DMS53 treated with DMSO at 0.1 percent for 48 hours (cell line): ENCODE measurements at regions not wholly inside any gene's neighbourhood (a gene's known extent, or its start where the extent isn't known, plus 50 kb on each side); places are given as distances from the start of the nearest gene placed in this dataset.

Experiments
- DNase-seq: peaks from one replicate; lab custom pipeline; 2025; ENCODE audit not compliant: unreplicated experiment; lab: John Stamatoyannopoulos, UW

DNA sequence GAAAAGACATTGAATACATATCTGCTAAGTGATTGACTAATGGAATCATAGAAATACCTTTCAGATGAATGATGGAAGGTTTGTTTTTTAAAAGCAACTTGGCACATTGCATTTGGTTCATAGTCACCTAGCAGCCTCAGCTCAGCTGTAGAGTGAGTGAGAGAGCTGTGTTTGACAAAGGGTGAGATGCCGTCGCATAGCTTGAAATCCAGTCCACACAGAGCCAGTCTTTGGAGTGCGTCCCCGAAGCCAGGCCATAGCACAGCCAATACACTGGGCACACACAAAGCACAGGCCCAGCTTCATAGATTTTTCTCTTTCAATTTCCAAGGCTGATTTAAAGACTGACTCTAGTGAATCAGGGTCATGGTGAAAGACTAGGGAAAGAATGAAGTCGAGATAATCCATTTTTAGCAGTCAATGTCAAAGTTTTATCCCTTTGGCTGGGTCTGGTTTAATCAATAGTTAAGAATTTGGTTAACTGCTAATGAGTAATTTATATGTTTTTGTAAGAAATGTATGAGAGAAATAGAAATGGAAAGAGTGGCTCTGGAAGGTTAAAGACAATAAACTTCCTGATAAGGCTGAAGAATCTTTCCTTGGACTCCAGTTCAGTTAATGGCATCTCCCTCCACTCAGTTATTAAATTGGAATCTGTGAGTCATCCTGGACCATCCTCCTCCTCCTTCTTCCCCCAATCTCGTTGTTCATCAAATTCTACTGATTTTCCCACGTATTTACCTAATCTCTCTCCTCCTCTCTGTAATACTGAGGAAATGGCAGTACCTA lies 101.2 kb upstream of the IRF2BP2 start:
- no peak for DNase-seq

DNA sequence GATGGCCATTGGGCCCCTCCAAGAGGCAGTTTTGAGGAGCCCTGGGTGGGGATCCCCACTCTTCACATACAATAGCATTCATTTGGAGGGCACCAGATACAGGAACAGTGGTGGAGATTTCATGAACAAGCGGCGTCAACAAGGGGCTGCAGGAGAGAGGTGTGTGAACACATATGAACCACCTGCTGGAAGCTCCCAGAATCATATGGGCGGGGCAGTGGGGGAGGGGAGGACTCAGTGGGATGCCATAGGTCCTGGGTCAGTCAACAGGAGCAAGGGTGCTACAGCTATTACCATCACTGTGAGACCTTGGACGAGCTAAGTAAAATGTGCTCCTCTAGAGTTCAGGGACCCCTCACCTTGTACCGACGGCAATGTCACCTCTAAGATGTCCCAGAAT lies 100.4 kb upstream of the IRF2BP2 start:
- DNase-seq: no peak

DNA sequence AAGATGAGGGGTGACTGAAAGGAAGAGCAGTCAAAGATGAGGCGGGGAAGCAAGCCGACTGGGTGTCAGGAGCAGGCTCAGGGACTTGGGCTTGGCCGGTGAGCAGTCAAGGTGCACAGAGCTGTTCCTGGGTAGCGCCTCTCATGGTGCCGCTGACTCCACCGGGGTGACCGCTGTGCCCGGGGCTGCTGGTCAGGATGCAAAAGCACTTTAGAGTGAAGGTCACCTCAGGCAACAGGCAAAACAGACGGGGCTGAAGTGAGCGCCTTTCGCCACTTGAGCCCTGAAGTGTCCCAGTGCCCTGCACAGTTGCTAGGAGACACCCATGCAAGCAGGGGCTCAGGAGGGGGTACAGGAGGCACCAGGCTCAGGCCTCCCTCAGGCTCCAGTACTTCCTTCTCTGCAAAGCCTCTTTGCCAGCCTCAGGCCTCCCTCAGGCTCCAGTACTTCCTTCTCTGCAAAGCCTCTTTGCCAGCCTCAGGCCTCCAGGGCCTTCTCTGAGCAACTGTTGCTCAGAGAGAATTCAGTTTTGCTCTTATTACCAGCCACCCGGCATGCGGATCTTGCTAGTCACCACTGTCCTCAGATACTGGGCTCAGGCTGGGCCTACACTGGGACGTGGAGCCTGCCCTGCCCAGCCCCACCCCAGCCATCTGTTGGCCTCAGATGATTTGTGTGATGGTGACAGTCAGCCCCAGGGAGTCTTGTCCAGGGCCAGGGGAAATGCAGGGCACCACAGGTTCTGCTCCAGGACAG lies 99.7 kb upstream of the IRF2BP2 start:
- DNase-seq: no peak

DNA sequence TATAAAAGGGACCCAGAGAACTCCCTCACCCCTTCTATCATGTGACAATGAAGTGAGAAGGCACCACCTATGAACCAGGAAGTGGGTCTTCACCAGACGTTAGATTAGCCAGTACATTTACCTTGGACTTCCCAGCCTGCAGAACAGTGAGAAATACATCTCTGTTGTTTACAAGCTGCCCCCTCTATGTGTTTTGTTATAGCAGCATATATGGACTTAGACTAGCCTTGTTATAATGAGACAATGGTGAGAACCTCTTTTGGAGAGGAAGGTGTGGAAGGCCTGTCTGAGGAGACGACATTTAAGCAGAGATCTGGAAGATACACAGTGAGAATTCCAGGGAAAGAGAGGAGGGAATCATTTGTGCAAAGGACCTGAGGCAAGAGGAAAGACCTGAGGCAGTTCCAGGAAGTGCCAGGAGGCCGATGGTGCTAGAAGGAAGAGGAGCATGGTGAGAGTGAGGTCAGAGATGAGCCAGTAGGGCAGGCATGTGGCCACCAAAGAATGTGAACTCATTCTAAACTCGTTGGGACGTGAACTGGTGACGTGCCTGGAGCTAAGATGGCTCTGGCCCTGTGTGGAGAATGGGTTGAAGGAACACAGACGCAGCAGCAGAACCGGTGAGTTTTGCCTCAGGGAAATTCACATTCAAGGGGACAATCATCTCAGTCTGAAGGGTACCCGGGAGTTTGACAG lies 98.9 kb upstream of the IRF2BP2 start:
- DNase-seq: no peak

DNA sequence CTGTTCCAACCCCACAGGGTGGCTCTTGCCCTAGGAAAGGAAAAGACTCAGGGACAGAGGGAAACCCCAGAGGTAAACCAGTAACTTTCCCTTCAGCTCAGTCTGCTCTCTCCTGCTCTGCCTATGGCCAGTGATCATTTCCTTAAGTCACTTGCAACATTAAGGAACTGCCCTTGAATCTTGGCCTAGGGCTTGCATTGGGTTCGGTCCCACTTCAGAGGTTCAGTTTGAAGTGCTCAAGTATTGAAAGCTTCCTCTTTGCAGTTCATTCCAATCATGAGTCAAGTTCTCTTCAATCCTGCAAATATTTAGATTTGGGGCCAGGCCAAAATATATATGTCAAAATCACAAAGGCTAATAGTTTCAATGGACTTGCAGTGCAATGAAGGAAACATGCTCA lies 97.7 kb upstream of the IRF2BP2 start:
- no peak for DNase-seq

DNA sequence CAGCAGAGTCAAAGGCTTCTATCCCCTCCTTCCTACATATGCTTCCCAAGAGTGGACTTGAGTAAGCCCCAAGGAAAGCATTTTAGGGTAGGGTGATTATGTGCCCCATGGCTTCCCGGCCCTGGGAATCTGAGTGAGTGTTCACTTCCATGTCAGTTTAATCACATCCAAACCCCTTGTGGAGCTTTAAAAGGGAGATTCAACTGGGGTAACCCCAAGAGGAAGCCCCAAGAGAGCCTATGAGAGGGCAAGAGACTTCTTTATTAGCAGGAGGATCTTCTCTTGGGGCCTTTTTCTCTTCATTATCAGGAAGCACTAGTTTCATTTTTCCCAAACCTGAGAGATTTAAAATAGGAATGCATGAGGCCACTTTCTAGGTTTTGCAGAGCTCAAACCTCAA lies 97.0 kb upstream of the IRF2BP2 start:
- DNase-seq: no peak

DNA sequence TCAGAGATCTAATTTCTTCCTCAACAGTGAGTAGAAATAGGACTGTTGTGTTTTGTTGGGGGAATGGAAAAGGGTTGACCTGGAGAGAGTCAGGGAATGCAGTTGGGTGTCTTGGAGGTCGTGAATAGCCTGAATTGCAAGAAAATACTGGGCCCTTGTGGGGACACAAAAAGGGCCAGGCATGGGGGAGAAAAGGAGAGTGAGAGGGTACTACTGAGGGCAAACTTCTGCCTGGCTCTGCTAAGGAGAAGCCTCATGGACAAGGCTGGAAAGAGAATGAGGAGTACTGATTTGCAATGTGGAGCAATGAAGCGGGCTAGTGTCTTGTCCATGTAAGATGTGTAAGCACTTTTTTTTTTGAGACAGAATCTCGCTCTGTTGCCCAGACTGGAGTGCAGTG lies 96.2 kb upstream of the IRF2BP2 start:
- DNase-seq: no peak

DNA sequence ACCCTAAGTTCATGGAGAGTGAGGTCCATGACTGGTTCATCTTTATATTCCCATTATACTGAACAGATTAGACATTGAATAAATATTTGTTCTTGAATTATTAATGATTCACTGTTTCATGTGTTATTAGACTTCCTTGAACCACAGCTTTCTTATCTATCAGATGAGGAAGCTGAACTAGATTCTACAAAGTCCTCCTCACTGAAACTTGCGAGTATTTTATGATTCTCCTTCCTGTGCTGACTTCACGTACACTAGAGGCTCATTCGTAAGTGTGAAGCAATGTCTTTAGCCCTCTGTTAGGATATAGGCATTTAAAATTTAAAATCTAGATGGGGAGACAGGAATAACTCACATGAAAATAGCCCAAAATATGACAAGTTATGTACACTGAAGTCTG lies 95.6 kb upstream of the IRF2BP2 start:
- no peak for DNase-seq

DNA sequence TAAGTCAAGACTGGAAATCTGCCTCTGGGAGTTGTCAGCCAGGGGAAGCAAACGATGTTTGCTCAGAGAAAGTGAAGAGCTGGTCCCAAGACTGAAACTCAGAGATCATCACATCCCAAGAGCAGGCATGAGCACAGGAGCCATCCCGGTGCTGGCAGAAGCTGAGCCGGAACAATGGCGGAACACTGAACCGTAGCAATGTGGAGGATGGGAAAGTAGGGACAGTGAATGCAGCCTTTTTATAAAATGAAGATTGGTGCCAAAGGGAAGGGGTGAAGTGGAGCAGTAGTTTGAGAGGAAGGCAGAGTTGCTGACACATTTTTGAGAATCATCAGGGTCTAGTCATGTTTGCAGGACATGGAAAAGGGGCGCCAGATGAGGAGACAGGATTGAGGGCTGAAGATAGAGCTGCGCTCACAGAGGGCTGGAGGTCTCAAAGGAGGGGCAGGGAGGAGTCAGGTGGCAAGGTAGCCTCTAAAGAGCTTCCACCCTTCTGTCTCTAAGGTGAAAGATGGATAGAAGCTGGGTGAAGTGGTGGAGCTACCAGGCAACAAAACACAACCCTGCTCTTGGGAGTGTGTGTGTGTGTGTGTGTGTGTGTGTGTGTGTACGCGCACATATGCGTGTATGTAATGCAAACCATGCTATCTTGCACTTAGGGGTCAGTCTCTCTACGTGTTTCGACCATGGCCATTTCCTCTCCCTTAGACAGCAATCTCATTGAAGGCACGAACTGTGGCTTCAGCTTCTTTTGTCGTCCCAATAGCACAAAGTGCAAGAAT lies 94.3 kb upstream of the IRF2BP2 start:
- no peak for DNase-seq

DNA sequence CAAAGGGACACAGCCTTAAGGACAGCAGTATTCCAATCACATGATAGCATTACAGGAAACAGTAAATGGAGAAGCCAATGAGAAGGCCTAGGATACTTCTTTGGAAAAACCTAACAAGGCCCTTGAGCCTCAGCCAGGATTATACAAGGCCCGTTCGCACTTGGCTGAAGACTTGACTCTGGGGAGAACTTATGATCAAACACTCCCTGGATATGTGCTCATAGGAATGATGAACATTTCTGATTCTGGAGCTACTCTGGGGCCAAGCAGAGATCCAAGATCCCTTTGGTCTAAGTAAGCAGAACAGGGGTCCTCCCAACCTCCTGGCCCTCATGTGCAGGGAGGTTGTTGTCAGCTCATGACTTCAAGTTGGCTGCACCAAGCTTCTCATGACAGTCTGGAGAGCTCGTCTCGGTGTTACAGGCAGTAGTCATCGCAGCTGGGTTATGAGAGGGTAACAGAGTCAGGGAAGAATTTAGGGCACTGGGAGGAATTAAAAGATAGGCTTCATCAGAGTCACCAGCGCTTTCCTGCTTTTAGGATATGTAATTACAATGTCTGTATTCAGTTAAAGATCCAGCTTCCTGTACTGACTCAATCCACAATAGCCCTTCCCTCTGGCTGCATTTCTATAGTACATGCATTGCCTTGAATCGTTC lies 92.5 kb upstream of the IRF2BP2 start:
- DNase-seq: no peak

DNA sequence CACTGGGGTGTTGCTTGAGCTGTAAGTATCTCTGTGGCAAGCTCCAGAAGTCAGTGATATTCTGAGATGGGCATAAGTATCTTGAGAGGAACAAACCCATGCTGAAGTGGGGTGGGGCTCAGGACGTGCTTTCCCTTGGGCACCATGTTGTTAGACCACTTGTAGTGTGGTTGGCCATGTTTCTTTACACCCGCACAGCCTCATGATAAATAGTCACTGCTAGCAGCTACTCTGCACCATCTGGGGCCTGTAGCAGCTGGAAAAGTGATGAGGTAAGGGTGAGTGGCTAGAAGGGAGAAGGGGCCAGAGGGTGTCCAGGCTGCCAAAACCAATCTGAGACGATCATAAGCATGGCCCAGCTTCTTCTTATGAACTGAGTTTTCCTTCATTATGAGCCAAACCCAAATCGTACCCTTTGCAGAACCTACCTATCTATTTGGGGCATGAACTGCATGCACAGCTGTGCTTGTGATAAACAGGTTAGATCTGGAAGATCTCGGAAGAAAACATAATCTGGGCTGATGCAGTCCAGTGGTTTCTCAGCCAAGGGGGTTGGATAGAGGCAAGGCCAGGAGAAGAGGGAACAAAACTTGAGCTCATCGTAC lies 91.9 kb upstream of the IRF2BP2 start:
- DNase-seq: no peak

DNA sequence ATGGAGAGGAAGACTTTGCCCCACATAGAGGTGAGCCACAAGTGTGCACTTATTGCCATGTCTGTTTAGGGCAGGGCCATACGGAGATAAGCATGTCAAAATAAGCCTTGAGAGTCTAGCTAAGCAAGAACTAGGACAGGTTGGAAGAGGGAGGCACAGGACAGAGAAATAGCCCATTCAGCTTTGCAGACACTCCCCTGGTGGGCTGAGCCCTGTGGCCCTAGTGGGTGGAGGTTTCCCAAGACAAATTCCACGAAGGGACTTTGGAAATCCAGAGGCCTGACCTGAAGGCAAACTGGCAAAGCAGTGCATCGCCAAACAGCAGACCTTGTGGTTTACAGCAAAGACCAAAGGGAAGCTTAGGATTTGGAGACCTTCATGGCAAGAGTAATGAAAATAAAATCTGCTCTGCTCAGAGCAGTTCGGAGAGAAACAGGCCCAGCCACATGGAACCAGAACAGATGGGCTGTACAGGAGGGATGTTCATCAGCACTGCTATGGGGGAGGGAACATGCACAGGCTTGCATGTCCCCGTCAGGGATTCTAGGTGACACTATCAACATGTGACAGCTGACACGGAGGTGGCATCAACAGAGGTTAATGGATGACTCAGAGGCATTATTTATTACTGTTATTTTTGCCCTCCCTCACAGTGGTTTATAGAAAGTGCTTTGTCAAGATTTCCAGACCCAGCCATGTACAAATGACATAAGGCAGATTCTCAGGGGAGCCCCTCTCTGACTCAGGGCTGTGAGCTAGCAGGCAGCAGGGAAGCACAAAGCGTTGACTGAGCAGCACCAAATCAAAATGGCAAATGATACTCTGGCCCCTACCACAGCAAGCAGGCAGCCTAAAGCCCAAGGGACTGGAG lies 90.1 kb upstream of the IRF2BP2 start:
- no peak for DNase-seq

DNA sequence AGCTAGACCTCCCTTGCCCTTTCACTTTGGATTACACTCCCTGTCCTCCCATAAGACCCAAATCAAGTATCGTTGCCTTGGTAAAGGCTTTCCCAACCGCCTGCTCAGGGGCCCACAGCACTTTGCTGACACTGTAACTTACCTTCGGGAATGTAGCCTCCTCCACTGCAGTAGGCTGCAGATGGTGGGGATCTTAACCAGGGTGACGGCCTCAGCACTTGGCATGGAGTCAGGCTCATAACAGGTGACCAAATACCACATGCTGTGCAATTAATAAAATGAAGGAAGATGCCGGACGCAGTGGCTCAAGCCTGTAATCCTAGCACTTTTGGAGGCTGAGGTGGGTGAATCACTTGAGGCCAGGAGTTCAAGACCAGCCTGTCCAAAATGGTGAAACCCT lies 88.7 kb upstream of the IRF2BP2 start:
- DNase-seq: no peak

DNA sequence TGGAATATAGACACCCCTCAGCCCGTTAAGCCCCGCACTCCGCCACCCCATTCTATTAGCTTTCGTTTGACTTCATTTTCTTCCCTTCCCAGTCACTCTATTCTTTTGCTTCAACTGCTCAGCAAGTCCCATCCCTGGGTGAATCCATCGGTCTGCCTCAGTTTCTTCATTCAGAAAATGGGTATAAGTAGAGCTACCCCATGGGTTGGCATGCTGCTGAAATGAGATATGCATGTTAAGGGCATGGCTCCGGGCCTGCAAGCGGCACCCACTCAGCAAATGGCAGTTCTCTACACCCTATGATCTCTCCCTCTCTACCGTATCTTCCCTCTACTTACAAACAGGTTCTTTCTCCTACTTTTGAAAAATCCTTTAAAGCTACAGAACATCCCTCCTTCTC lies 87.8 kb upstream of the IRF2BP2 start:
- DNase-seq: no peak

DNA sequence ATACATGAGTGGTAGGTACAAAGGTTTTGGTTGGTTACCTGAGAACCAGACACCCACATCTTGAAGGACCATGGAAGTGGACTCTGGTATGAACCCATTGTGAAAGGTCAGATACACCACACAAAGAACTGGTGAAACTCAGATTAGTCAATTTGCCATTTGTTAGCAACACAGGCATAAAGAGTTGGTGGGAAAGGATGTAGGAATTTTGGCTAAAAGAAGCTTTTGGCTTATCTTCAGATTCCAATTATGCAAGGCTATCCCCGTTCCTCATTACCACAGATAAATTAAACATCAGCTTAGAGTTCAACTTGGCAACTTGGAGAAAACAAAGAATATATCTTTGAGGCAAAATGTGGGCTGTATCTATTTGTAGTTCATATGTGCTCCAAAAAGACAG lies 87.0 kb upstream of the IRF2BP2 start:
- no peak for DNase-seq

DNA sequence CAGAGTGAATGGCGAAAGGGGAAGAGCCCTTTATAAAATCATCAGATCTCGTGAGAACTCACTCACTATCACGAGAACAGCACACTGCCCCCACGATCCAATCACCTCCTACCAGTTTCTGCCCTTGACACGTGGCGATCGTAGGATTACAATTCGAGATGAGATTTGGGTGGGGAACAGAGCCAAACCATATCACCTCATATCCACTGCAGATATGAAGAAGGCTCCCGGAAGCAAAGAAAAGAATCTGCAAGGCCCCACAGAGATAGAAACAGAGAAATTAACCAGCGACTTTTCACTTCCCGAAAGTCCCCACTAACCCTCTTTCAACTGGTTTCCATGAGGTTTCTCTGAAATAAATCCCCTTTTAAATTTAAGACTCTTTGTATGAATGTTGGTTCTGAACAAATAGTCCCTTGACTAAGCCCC lies 86.2 kb upstream of the IRF2BP2 start:
- DNase-seq: no peak

DNA sequence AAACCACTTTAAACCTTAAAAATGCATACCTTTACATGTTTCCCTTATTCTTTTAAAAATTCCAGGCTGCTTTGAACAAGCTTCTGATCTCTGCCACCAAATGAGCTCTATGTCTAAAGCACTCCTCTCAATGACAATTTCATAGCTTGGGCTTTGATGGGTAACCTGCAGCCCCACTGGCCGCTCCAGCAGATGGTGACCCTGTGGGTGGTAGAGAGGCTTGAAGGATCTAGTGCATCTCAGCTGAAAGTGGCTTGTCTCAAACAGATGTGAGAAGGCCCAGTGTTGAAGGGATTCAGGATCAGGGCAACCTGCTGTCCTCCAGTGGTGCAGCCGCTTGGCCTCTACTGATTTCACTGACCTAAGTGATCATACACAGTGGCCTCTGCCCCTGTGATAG lies 84.7 kb upstream of the IRF2BP2 start:
- no peak for DNase-seq

DNA sequence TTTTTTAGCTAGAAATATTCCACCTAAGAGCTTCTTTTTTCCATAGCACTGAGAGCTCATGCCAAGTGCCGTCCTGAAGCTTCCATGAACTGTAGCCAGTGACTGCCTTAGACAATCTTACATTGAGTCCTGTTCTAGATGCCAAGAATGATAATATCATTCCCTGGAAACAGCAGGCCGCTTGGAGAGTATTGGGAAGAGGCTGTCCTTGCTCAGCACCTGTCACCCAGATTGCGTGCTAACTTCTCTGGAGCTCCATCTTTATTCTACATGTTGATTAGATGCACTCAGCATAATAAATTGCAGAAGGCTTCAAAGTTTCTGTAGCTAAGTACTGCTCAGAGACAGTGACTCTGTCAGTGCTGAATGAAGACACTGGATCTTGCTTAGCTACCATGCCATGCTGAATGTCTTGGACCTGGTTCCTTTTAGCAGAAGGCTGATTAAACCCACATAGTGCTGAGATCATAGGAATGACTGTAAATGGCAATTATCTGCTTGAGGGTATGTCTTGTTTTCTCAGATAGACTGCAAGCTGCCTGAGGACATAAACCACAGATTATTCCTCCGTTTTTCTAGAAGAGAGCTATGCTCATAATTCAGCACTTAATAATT lies 83.1 kb upstream of the IRF2BP2 start:
- DNase-seq: no peak

DNA sequence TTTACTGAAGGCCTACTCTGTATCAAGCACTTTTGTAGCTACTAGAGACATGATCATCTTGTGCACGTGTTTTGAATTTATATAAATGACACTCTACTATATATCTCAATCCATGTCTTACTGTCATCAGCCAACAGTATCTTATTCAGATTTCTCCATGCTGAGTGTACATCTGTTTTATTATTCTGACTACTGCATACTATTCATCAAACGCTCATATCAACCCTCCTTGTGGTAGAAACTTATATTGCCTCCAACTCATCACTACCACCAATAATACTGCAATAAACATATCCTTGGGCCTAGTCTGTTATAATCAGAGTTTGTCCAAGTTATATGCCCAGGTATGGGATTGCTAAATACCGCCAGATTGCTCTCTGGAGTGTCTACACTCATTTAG lies 81.6 kb upstream of the IRF2BP2 start:
- no peak for DNase-seq
